ENCODE measurements at regions not wholly inside any gene's neighbourhood (a gene's known extent, or its start where the extent isn't known, plus 50 kb on each side); places are given as distances from the start of the nearest gene placed in this dataset.
A peak's percentile ranks its signal among the peaks of the same experiment; 100 is the strongest.

DNA sequence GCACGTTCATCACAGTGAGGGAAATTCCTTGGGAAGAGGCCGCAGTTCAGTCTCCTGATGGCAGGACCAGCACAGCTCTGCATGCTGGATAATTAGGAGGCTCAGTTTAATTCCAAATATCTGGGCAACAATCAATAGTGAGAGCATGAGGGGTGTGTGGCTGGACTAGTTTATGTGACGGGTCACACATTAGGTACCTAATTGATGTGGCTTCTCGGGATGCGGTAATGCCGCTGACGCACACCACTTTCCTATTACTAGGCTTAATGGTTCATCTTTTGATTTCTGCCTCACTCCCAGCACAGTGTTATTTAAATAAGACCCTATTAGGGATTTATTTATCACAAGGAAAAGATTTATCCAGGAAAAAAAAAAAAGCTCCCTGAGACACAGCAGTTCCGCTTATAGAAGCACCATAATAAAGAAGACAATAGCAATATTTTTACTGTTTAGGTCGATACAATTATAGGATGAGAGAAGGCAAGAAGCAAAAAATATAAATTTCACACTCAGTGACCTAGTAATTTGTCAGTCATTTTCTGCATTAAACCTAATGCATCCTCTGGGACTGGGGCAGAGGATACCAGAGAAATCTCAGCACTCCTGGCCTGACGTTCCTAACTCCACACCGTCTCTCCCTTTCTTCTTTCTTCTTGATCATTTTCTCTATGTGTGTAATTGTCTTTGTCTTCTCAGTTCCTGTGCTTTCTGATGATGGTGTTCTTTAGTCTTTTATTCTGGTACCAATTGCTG is 264.7 kb upstream of the SLC14A2 start:
- DNase-seq, result no peak

DNA sequence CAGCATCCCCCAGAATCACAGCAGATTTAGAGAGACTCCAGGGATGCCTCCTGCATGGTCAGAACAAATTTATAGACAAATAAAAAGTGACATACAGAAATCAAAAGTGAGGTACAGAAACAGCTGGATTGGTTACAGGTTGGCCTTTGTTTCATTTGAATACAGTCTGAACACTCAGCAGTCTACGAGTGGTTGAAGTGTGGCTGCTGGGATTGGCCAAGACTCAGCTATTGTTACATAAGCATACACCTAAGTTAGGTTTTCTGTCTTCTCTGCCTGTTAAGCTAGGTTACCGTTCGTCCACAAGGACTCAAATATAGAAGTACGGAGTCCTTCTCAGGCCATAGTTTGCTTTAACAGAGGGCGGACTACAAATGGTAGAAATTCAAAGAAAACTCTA is 262.4 kb upstream of the SLC14A2 start:
- DNase-seq, result no peak

DNA sequence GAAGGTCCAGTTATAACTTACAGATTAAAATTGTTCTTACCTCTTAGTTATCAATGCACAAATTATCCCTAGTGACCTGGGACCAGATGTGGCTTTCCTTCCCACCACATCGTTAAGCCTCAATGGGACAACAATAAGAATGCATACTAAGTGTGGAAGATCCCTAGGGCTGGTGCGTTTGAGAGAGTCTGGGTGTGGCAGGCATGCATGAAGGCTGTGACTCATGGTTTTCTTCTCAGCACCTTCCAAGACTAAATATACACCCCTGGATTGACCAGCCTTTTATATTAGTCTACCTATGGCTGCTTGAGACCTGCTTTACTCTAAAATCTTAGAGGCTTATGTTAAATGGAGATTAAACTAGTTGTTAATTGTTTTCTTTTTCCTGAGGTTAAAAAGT is 261.7 kb upstream of the SLC14A2 start:
- DNase-seq, result no peak

DNA sequence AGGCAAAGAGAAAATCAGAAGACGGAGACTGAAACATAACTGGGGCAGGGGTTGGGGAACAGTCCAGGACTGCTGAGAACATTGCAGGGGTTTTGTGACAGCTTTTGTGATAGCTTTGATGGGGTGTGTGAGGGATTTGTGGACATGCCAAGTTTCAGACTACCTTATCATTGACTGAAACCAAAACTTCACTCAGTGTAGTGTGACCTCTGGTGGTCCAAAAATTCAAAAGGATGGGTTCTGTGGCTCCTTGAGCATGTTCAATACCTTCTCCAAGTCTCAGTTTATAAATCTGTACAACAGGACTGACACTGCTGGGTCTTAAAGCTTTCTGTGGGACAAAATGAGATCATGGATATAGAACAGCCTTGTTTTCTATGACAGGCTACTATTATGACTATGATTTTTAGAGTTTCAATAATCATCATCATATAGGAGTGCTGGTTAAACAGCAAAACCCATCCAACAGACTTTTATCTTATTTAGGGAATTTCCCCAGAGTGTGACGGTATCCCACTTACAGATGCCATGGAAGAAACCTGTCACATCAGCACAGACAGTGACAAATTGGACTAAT is 259.2 kb upstream of the SLC14A2 start:
- DNase-seq, result no peak

DNA sequence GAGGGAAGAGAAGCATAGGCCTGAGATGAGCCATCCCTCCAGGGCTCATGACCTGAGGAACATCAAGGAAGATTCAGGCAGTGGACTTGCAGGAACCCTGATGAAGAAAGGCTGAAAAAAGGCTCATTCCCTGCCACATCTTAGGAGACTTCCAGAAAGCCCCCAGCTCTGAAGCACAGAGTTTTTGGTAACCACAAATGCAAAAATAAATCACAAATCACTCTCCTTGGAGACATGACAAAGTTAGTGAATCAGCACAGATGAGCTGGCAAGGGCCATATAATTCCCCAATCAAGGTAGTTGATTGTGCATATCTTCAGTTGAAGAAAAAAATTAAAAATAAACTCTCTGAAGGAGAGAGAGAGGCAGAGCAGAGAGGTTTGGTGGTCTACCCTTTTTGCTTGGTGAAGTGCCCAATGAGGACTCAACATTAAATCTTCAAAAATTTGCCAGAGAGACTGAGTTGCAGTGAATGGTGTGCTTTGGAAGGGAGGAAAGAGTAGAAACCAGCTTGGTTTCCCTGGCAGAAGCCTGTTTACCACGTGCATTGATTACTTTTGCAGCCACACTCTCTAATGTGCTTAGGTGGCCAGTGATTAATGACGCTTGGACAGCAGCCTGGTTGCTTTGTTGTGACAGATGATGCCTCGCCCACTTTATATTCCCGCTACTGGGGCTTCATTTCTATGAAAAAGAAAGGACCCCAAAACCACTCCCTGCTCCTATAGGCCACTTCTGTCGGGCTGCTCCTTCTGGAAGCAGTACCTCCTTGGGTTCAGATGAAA is 257.4 kb upstream of the SLC14A2 start:
- DNase-seq, result no peak

DNA sequence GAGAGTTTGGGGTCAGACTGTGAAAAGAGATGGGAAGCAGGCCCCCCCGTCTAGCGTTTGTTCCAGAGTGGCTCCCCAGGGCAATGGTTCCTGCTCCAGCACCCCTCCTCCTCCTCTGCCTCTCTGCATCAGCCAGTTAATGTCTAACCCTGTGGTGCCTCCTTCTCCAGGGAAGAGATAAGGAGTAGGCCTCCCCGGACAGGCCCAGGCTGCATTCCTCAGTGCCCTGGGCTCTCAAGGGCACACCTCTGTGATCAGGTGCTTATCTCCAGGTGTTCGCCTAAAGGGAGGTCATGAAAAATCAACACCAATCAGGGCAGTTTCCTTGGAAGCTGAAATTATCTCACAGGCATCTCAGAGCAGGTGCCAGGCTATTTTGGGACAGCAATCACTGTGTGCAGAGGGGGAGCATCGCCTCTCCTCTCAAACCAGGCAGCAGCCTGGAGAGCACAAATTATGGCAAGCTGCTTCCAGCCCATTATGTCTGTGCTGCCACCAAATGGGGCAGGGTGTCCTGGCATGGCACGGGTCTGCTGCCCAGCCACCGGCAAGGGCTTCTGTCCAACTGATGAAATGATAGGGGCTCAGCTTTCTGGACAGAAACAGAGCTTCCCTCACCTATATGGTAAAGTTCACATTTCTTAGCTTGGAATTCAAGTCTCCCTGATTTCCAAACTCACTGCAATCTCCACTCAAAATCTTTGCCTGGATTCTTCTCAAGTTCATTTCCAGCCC is 255.8 kb upstream of the SLC14A2 start:
- no peak for DNase-seq

DNA sequence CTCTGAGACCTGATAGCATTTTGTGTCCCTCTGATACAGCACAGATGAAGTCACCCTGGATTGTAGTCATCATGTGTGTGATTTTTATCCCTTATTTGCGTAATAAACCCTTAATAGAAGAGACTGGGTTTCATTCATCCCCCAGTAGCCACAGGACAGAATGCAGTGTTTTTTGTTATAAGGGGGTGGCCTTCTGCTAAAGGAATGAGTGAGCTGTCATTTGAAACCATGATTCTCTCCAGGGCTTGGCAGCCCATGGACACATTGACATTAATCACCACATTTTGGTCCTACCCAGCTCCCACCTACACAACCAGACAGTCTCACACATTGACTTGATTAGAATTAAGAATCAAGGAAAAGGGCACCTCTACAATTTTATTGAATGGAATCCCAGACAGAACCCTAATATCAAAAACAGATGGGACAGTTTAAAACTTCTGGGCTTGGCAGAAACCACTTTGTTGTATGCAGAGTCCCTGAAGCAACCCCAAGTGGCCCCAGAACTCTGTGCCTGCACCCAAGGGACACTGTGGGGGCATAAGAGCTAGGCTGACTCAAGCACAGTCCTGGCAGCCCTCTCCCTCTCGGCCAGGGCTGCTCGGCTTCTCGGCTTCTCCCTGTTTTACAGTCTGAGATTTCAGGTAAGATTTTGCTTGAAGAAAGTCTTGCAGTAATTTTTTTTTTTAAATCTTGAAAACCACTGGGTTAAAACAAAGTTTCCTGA is 254.0 kb upstream of the SLC14A2 start:
- no peak for DNase-seq

DNA sequence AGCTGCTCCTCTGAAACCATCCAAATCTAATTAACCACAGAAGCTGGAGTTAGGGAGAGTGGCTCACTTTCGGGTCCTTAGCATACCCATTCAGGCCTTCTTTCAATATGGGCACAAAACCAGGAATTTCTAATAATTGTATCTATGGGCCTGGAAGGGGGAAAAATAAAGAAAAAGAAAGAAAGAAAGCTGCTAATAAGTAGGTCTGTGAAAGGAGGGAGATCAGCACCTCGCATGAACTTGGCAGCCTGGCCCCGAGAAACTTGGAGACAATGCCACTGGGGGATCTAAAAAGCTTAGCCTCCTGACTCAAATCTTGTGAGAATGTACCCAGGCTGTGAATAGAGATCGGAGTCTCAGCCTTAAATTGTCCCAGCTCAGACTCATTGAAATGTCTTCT is 252.1 kb upstream of the SLC14A2 start:
- DNase-seq, result no peak

DNA sequence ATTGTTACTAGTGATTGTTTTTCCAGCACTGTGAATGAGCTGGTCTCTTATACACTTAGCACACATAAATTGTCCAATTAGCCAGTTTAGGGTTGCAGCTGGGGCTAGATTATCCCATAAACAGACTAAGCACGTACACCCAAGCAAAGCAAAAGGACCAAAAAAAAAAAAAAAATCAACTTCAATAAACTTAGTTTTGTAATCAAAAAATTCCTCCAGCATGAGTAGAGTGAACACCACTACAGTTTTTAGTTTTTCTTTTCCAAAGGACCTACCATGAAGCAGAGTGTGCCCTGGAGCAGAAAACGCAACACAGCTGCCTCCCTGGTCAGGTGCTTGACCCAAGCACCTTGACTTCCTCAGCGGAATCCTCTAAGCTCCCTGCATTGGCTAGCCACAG is 249.4 kb upstream of the SLC14A2 start:
- DNase-seq, result no peak

DNA sequence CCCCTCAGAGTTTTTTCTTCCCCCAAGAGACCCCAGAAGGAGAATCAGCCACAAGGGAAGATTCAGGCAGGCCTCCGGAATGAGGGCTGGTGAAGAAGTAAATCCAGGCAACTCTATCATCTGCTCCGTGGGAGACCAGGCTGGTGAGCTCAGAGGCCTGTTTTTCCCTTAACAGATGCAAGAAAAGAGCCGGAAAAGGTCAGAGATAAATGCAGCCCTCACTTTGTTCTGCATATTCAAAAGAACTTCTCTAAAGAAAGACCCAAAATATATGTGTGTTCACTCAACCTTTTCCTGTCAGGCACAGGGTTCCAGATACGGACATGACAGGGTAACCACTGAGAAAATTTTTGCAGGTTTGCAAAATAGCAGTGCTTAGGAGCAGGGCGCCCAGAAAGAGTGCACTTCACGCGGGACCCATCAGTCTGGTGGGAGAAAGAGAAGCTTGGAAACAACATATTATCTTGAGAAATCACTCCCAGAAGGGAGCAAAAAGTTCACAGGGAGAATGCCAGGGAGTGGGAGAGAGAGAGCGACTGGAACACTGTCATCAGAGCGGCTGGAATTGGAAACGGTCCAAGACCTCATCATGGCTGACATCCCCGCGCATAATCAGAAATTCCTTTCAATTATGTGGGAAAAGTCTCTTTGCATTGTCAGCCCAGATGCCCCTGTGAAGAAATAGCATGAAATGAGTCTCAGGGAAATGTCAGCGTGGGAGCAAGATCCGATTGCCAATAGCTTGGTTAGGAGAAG is 244.8 kb upstream of the SLC14A2 start:
- DNase-seq, result no peak

DNA sequence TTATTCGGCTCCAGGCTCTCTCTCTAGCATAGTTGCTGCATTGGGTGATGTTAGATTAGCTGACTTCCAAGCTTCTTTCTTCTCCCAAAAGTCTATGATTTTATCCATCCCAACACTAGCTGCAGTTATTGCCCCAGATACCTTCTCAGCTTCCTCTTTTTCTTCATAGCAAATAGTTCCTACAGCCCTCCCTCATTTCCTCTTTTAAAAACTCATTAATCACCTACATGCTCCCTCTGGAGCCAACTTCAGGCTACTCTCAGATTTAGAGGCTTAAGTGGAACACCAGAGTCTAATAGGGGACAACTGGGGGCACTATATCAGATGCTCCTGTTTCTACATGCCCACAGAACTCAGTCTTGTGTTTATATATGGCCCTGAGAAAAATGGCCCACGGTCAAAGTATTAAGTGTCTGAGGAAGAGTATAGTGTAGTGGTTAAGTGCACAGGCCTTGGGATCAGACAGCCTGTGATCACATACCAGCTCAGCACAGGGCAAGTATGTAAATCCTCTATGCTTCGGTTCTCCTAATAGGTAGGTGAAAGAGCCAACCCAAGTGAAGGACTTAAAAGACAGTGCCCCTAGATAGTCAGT is 241.9 kb upstream of the SLC14A2 start:
- DNase-seq, result no peak

DNA sequence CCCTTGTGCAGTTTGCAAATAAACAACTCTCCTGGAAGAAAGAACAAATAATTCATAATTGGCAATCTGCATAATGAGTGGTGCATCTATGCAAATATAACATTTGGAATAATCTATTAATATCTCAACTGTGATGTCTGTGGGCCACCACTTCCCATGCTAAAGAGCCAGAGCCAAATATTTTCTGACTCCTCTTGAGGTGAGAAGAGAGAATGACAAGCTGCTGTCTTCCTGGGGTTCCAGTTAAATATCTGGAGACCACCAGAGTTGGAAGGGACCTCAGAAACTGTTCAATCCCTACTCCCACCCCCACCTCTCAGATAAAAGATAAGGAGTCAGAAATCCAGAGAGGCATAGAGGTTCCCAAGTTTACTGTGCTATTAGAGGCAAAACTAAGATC is 241.0 kb upstream of the SLC14A2 start:
- no peak for DNase-seq

DNA sequence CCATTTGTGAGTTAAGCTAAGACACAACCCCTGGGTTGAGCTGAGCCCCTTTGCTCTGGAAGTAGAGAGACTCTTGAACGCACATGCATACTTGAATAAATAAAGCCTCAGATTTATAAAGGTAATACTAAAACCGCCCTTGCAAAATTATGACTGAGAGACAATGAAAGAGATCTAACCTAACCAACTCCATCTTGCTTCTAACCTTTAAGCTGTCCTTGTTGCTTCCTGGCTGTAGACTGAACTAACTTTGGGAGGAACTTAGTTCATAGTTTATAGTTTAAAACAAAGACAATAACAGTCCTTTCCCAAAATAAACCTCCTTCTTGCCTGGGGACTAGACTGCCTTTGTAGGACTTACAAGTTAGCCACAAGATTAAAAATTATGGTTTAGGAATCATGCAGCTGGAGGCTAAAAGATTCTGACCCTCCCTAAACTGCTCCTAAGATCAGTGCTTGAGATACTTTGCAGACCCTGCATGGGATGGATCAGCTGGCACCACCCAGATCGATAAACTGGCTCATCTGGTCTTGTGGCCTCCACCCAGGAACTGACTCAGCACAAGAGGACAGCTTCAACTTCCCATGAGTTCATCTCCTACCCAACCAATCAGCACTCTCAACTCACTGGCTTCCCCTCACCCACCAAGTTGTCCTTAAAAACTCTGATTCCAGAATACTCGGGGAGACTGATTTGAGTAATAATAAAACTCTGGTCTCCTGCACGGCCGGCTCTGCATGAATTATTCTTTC is 240.2 kb upstream of the SLC14A2 start:
- no peak for DNase-seq

DNA sequence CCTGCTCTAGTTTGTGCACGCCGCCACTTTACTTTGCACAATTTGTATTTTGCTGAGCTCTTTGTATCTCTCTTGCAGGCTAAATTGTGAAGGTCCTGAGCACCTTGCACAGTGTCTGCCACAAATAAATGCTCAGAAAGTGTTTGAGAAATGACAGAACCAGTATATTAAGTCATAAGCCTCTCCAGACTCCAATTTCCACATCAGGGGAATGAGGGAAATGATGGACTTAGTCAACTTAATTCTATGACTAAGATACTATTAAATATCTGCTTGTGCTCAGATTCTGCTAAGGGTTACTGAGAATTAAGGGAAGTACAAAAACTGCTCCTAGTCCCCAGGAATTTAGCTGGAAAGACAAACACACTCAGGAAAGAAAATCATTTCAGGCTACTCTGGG is 239.1 kb upstream of the SLC14A2 start:
- no peak for DNase-seq

DNA sequence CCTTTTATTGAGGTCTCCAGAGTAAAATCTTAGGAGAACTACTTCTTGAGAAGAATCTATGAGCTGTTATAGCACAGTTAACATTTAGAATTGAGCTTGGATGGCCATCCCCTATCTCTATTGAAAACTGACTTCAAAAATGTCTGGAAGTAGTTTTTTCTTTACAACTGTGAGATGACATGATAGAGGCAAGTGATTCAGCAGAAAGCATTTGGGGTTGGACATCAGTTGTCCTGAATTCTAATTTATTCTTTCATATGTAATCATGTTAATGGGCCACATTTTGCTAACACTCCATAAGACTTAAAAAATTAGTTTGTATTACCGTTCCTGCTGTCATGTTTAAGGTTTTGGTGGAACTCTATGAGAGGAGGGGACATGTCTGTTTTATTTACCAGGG is 237.0 kb upstream of the SLC14A2 start:
- DNase-seq, result no peak

DNA sequence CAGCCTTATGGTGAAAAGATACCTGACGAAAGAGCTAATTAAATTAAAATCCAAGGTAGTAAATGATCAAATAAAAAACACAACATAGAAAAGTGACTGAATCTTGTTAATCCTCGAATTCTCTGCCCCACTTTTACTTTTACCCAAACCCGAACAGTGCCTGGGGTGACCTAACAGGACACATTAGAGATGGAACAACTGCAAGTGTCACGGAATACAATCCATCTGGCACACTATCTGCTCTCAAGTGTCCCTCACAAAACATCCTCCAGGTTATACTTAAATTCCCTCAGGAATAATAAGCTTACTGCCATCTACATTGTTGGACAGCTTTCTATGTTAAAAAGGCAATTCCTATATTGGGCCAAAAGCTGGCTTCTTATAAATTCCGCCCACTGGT is 236.3 kb upstream of the SLC14A2 start:
- no peak for DNase-seq

DNA sequence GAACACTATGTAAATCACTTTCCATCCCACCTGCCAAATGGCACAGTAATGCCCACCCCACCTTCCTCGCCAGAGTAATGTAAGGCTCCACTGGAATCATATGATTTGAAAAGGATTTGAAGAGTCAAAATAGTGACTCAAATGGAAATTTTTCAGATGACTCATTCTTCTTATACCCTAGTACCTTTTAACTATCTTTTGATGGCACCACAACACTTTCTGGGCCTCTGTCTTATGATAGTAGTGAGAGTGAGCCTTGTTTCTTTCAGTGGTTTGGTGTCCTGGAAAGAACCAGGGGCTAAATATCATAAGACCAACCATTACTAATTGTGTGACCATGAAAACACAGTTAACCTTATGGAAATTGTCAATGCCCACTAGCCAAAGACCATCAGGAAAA is 235.4 kb upstream of the SLC14A2 start:
- DNase-seq, result no peak

DNA sequence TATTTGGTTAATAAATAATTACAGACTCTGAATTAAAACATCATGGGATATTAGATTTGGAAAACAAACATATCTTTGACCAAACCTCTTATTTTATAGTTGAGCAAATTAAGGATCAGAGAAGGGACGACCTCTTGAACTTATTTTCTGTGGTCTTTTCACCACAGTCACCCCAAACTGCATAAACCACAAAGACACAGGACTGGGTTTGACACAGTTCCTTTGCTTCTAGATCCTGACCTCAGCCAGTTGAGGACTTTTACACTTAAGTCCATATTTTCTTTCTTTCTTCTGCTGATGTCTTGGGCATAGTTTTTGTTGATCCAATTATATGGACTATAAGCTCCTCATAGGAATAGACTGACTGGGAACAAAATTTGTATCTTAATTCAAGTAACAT is 234.0 kb upstream of the SLC14A2 start:
- no peak for DNase-seq

DNA sequence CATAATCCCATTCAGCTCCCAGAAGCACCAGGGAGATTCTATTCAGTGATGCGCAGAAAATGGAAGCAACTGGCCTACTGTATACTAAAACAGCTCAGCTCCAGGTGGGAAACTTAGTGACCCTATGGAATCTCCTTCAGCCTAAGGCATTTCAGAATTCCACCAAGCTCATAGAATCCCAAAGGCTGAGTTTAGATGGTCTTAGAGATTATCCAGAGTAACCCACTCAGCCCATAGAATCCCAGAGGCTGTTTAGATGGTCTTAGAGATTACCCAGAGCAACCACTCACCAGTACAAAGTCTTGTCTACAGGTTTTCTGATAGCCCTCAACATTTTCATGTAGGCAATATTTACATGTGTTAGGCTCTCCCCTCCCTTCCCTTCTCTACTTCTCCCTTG is 232.0 kb upstream of the SLC14A2 start:
- no peak for DNase-seq

DNA sequence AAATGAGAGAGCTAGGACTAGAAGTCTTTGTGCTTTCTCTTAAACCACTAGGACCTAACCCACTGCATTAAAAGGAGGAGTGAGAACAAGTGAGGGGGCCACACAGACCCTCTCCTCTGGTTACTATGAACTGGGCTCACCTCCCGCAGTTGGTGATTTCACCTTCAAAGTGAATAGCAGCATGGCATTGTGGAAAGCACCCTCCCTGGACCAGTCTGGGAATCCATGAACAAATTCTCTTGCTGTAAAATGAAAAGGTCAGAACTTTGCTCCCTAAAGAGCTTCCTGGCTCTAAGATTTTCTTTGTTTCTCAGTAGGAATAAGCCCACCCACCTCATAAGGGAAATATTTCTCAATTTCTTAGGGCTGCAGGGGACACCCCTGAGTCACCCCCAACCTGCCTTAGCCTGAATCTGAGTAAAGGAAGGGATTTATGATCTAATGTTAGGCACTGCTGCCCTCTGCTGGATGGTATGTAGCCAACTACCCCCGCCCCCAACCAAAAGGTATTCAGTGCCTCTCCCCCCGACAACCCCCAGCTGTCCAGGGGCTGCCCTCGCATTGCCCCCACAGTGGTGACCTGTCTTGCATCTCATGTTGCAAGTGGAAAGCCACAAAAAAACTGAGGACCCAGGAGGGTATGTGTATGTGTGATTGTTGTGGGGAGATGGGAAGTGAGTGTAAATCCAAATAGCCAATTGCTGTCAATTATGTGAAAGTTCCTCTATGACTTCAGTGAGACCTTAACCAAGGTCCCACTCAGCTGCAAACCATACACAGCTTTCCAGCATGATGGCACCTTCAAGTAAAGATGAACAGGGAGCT is 230.9 kb upstream of the SLC14A2 start:
- peak; percentile 17 for DNase-seq
